AG04450 (cell line): ENCODE measurements at regions not wholly inside any gene's neighbourhood (a gene's known extent, or its start where the extent isn't known, plus 50 kb on each side); places are given as distances from the start of the nearest gene placed in this dataset.

Experiments
- CTCF ChIA-PET: fragments of 300-600, 350-600 bp; formaldehyde crosslinking; extraction: SDS; loops from one replicate; lab custom pipeline; 2022; ENCODE audit warnings: antibody characterized with exemption, inconsistent platforms; lab: Charles Lee
- POLR2A ChIA-PET: fragments of 350-600 bp; formaldehyde crosslinking; extraction: SDS; loops from one replicate; lab custom pipeline; 2021; ENCODE audit warnings: antibody characterized with exemption, inconsistent platforms; lab: Yijun Ruan, JAX
- DNase-seq: peaks from one replicate; pipeline ENCODE4 v3.0.0-alpha.2; 2011; ENCODE audit warnings: low read depth, low spot score
- H3K27ac ChIP-seq: one replicate; pipeline ENCODE4 v1.5.1; 2012; ENCODE audit warnings: low read depth, low read length, control low read depth
- H3K27me3 ChIP-seq: one replicate; pipeline ENCODE4 v1.6.0; 2012; ENCODE audit warnings: low read length; ENCODE audit not compliant: control insufficient read depth, insufficient read depth
- H3K4me3 ChIP-seq: 2 replicates; pipeline ENCODE4 v1.5.1; 2011; ENCODE audit warnings: mild to moderate bottlenecking, low read depth, low read length, control low read depth
- H3K9me3 ChIP-seq: 2 replicates; pipeline ENCODE4 v1.5.1; 2012; ENCODE audit warnings: low read length; ENCODE audit not compliant: control insufficient read depth, insufficient read depth
- CTCF ChIP-seq: IDR thresholded peaks from 2 replicates; pipeline ENCODE4 v1.5.1; 2011; ENCODE audit warnings: low read depth, low read length, control low read depth, inconsistent platforms

- no peaks in the 10 kb centered on the region for H3K27me3 ChIP-seq
- CTCF ChIA-PET: no interaction called here
- no peak overlapping the region for H3K27ac ChIP-seq
- no peak for DNase-seq
- H3K4me3 ChIP-seq: no peak overlapping the region
- H3K9me3 ChIP-seq: no peaks in the 10 kb centered on the region
- POLR2A ChIA-PET: no interaction called here
- no peak for TF ChIP-seq CTCF
Observed at GRCh38 chr12:77504466-77504865, 326.2 kb upstream of the NAV3 start.

- DNase-seq: no peak
- CTCF ChIA-PET: no interaction called here
- POLR2A ChIA-PET: no interaction called here
Observed at GRCh38 chr12:77500089-77500488, 330.6 kb upstream of the NAV3 start.

GRCh38 chr12:77497647-77498046 lies 333.0 kb upstream of the NAV3 start:
- Histone ChIP-seq H3K9me3 (no peaks in the 10 kb centered on the region), H3K27ac (no peak overlapping the region), H3K27me3 (no peaks in the 10 kb centered on the region), H3K4me3 (no peak overlapping the region)
- CTCF ChIA-PET: no interaction called here
- POLR2A ChIA-PET: no interaction called here
- no peak for TF ChIP-seq CTCF
- DNase-seq: no peak

More at GRCh38 chr12:77500089-77500488, 330.6 kb upstream of the NAV3 start:
- H3K27me3 ChIP-seq: no peaks in the 10 kb centered on the region
- TF ChIP-seq CTCF: no peak
- no peak overlapping the region for H3K4me3 ChIP-seq
- H3K9me3 ChIP-seq: no peaks in the 10 kb centered on the region
- no peak overlapping the region for H3K27ac ChIP-seq

GRCh38 chr12:77496714-77497113 lies 334.0 kb upstream of the NAV3 start:
- POLR2A ChIA-PET: no interaction called here
- no peak overlapping the region for H3K4me3 ChIP-seq
- no peak overlapping the region for H3K27ac ChIP-seq
- CTCF ChIA-PET: no interaction called here
- H3K27me3 ChIP-seq: no peaks in the 10 kb centered on the region
- H3K9me3 ChIP-seq: no peaks in the 10 kb centered on the region
- no peak for TF ChIP-seq CTCF
- no peak for DNase-seq

GRCh38 chr12:77494296-77494695 lies 336.4 kb upstream of the NAV3 start:
- Histone ChIP-seq H3K9me3 (no peaks in the 10 kb centered on the region), H3K4me3 (no peak overlapping the region), H3K27ac (no peak overlapping the region), H3K27me3 (no peaks in the 10 kb centered on the region)
- TF ChIP-seq CTCF: no peak
- CTCF ChIA-PET: no interaction called here
- POLR2A ChIA-PET: no interaction called here
- DNase-seq: no peak
